SU-DHL-6 (cell line): ENCODE measurements at regions not wholly inside any gene's neighbourhood (a gene's known extent, or its start where the extent isn't known, plus 50 kb on each side); places are given as distances from the start of the nearest gene placed in this dataset.

Source experiments
- H2AFZ ChIP-seq: fragments of 200-600 bp; sonication (generic); 2 replicates; pipeline ENCODE4 v1.6.1; 2014; ENCODE audit warnings: low read depth, mild to moderate bottlenecking, moderate library complexity, mixed read lengths, antibody characterized with exemption, low read length; ENCODE audit not compliant: severe bottlenecking
- H3F3A ChIP-seq: fragments of 200-600 bp; shearing (Covaris generic); 2 replicates; pipeline ENCODE4 v1.6.0; 2016; ENCODE audit warnings: antibody characterized with exemption, mild to moderate bottlenecking; ENCODE audit not compliant: insufficient read depth
- H3K27ac ChIP-seq: fragments of 200-600 bp; sonication (generic); 2 replicates; pipeline ENCODE4 v1.5.1; 2016; ENCODE audit warnings: low read depth, mild to moderate bottlenecking, low read length, moderate library complexity, mixed read lengths
- H3K27me3 ChIP-seq: fragments of 200-600 bp; sonication (generic), shearing (Covaris generic); 2 replicates; pipeline ENCODE4 v1.6.0; 2014; ENCODE audit warnings: mild to moderate bottlenecking, low read length
- H3K36me3 ChIP-seq: fragments of 200-600 bp; sonication (generic); 2 replicates; pipeline ENCODE4 v1.6.1; 2014; ENCODE audit warnings: mild to moderate bottlenecking, low read length, mixed read lengths
- H3K4me2 ChIP-seq: fragments of 300-600, 200-600 bp; shearing (Covaris generic), sonication (generic); 2 replicates; pipeline ENCODE4 v1.6.0; 2014; ENCODE audit warnings: low read length, low read depth, mild to moderate bottlenecking; ENCODE audit not compliant: poor library complexity, severe bottlenecking
- H3K4me3 ChIP-seq: fragments of 200-600 bp; sonication (generic); 2 replicates; pipeline ENCODE4 v1.5.1; 2014; ENCODE audit warnings: antibody characterized with exemption, low read length, mild to moderate bottlenecking, mixed read lengths; ENCODE audit not compliant: insufficient read depth, poor library complexity, severe bottlenecking
- H3K79me2 ChIP-seq: fragments of 200-600 bp; sonication (generic); 2 replicates; pipeline ENCODE4 v1.6.1; 2014; ENCODE audit warnings: mild to moderate bottlenecking, low read length, moderate library complexity; ENCODE audit not compliant: insufficient read depth
- H3K9ac ChIP-seq: fragments of 200-600 bp; sonication (generic); 2 replicates; pipeline ENCODE4 v1.7.0; 2014; ENCODE audit warnings: mild to moderate bottlenecking, low read length
- H3K9me2 ChIP-seq: fragments of 200-600 bp; sonication (generic); replicated peaks from 2 replicates; pipeline ENCODE4 v1.6.1; 2014; ENCODE audit warnings: low read length; ENCODE audit not compliant: insufficient read depth
- H3K9me3 ChIP-seq: fragments of 200-600 bp; sonication (generic); 2 replicates; pipeline ENCODE4 v1.6.1; 2014; ENCODE audit warnings: low read length, mixed read lengths; ENCODE audit not compliant: insufficient read depth
- H4K20me1 ChIP-seq: fragments of 200-600 bp; sonication (generic); 2 replicates; pipeline ENCODE4 v1.6.1; 2014; ENCODE audit warnings: low read depth, mild to moderate bottlenecking, antibody characterized with exemption, low read length, moderate library complexity, mixed read lengths
- CTCF ChIP-seq: fragments of 200-600 bp; sonication (generic); IDR thresholded peaks from one replicate; pipeline ENCODE4 v1.5.1; 2017; ENCODE audit warnings: antibody characterized with exemption, mild to moderate bottlenecking, low read length, moderate library complexity; ENCODE audit not compliant: insufficient read depth, poor library complexity, severe bottlenecking
- EZH2phosphoT487 ChIP-seq: fragments of 200-600 bp; sonication (generic), shearing (Covaris generic); conservative IDR thresholded peaks from 2 replicates; pipeline ENCODE4 v1.6.1; 2018; ENCODE audit warnings: mild to moderate bottlenecking, antibody characterized with exemption, low read length, moderate library complexity, mixed read lengths

- Histone ChIP-seq H3K9me3 (no peaks in the 10 kb centered on the region), H2AFZ (no peak overlapping the region), H3K36me3 (no peaks in the 10 kb centered on the region), H3K4me3 (no peak overlapping the region), H3K9me2 (no peaks in the 10 kb centered on the region), H3K4me2 (no peak overlapping the region), H3F3A (no peaks in the 10 kb centered on the region), H4K20me1 (no peaks in the 10 kb centered on the region), H3K27ac (no peak overlapping the region), H3K27me3 (no peaks in the 10 kb centered on the region), H3K79me2 (no peaks in the 10 kb centered on the region), H3K9ac (no peak overlapping the region)
- TF ChIP-seq CTCF (peak; percentile 57), EZH2phosphoT487 (no peak)
Measured at GRCh38 chr11:112555491-112556364, 295.1 kb upstream of the PLET1 start.

GRCh38 chr11:112558691-112559090 lies 298.0 kb upstream of the PLET1 start:
- Histone ChIP-seq H3K27ac (no peak overlapping the region), H3K79me2 (no peaks in the 10 kb centered on the region), H3F3A (no peaks in the 10 kb centered on the region), H2AFZ (no peak overlapping the region), H4K20me1 (no peaks in the 10 kb centered on the region), H3K4me2 (no peak overlapping the region), H3K9me3 (no peaks in the 10 kb centered on the region), H3K4me3 (no peak overlapping the region), H3K9ac (no peak overlapping the region), H3K27me3 (no peaks in the 10 kb centered on the region), H3K9me2 (no peaks in the 10 kb centered on the region), H3K36me3 (no peaks in the 10 kb centered on the region)
- TF ChIP-seq CTCF (no peak), EZH2phosphoT487 (no peak)

- H3K4me2 ChIP-seq = no peak overlapping the region
- no peaks in the 10 kb centered on the region for H3F3A ChIP-seq
- H2AFZ ChIP-seq = no peak overlapping the region
- no peaks in the 10 kb centered on the region for H3K27me3 ChIP-seq
- no peak overlapping the region for H3K4me3 ChIP-seq
- TF ChIP-seq CTCF (no peak), EZH2phosphoT487 (no peak)
- H3K36me3 ChIP-seq = no peaks in the 10 kb centered on the region
- H4K20me1 ChIP-seq = no peaks in the 10 kb centered on the region
- H3K9me2 ChIP-seq = no peaks in the 10 kb centered on the region
- H3K27ac ChIP-seq = no peak overlapping the region
- no peaks in the 10 kb centered on the region for H3K9me3 ChIP-seq
- no peaks in the 10 kb centered on the region for H3K79me2 ChIP-seq
- no peak overlapping the region for H3K9ac ChIP-seq
Measured at GRCh38 chr11:112563808-112564207, 303.1 kb upstream of the PLET1 start.
